SU-DHL-6 (cell line): ENCODE measurements at regions not wholly inside any gene's neighbourhood (a gene's known extent, or its start where the extent isn't known, plus 50 kb on each side); places are given as distances from the start of the nearest gene placed in this dataset.

Experiments used
- H2AFZ ChIP-seq: fragments of 200-600 bp; sonication (generic); 2 replicates; pipeline ENCODE4 v1.6.1; 2014; ENCODE audit warnings: low read depth, mild to moderate bottlenecking, moderate library complexity, mixed read lengths, antibody characterized with exemption, low read length; ENCODE audit not compliant: severe bottlenecking
- H3F3A ChIP-seq: fragments of 200-600 bp; shearing (Covaris generic); 2 replicates; pipeline ENCODE4 v1.6.0; 2016; ENCODE audit warnings: antibody characterized with exemption, mild to moderate bottlenecking; ENCODE audit not compliant: insufficient read depth
- H3K27ac ChIP-seq: fragments of 200-600 bp; sonication (generic); 2 replicates; pipeline ENCODE4 v1.5.1; 2016; ENCODE audit warnings: low read depth, mild to moderate bottlenecking, low read length, moderate library complexity, mixed read lengths
- H3K27me3 ChIP-seq: fragments of 200-600 bp; sonication (generic), shearing (Covaris generic); 2 replicates; pipeline ENCODE4 v1.6.0; 2014; ENCODE audit warnings: mild to moderate bottlenecking, low read length
- H3K36me3 ChIP-seq: fragments of 200-600 bp; sonication (generic); 2 replicates; pipeline ENCODE4 v1.6.1; 2014; ENCODE audit warnings: mild to moderate bottlenecking, low read length, mixed read lengths
- H3K4me2 ChIP-seq: fragments of 300-600, 200-600 bp; shearing (Covaris generic), sonication (generic); 2 replicates; pipeline ENCODE4 v1.6.0; 2014; ENCODE audit warnings: low read length, low read depth, mild to moderate bottlenecking; ENCODE audit not compliant: poor library complexity, severe bottlenecking
- H3K4me3 ChIP-seq: fragments of 200-600 bp; sonication (generic); 2 replicates; pipeline ENCODE4 v1.5.1; 2014; ENCODE audit warnings: antibody characterized with exemption, low read length, mild to moderate bottlenecking, mixed read lengths; ENCODE audit not compliant: insufficient read depth, poor library complexity, severe bottlenecking
- H3K79me2 ChIP-seq: fragments of 200-600 bp; sonication (generic); 2 replicates; pipeline ENCODE4 v1.6.1; 2014; ENCODE audit warnings: mild to moderate bottlenecking, low read length, moderate library complexity; ENCODE audit not compliant: insufficient read depth
- H3K9ac ChIP-seq: fragments of 200-600 bp; sonication (generic); 2 replicates; pipeline ENCODE4 v1.7.0; 2014; ENCODE audit warnings: mild to moderate bottlenecking, low read length
- H3K9me2 ChIP-seq: fragments of 200-600 bp; sonication (generic); replicated peaks from 2 replicates; pipeline ENCODE4 v1.6.1; 2014; ENCODE audit warnings: low read length; ENCODE audit not compliant: insufficient read depth
- H3K9me3 ChIP-seq: fragments of 200-600 bp; sonication (generic); 2 replicates; pipeline ENCODE4 v1.6.1; 2014; ENCODE audit warnings: low read length, mixed read lengths; ENCODE audit not compliant: insufficient read depth
- H4K20me1 ChIP-seq: fragments of 200-600 bp; sonication (generic); 2 replicates; pipeline ENCODE4 v1.6.1; 2014; ENCODE audit warnings: low read depth, mild to moderate bottlenecking, antibody characterized with exemption, low read length, moderate library complexity, mixed read lengths
- CTCF ChIP-seq: fragments of 200-600 bp; sonication (generic); IDR thresholded peaks from one replicate; pipeline ENCODE4 v1.5.1; 2017; ENCODE audit warnings: antibody characterized with exemption, mild to moderate bottlenecking, low read length, moderate library complexity; ENCODE audit not compliant: insufficient read depth, poor library complexity, severe bottlenecking
- EZH2phosphoT487 ChIP-seq: fragments of 200-600 bp; sonication (generic), shearing (Covaris generic); conservative IDR thresholded peaks from 2 replicates; pipeline ENCODE4 v1.6.1; 2018; ENCODE audit warnings: mild to moderate bottlenecking, antibody characterized with exemption, low read length, moderate library complexity, mixed read lengths

GRCh38 chr3:117366574-117366973 is 657.0 kb downstream of the TUSC7 start:
- Histone ChIP-seq H3K36me3 (no peaks in the 10 kb centered on the region), H3K79me2 (no peaks in the 10 kb centered on the region), H3K9me3 (no peaks in the 10 kb centered on the region), H3F3A (no peaks in the 10 kb centered on the region), H3K4me2 (no peak overlapping the region), H3K27ac (no peak overlapping the region), H3K9ac (no peak overlapping the region), H3K4me3 (no peak overlapping the region), H4K20me1 (no peaks in the 10 kb centered on the region), H3K9me2 (no peaks in the 10 kb centered on the region), H3K27me3 (no peaks in the 10 kb centered on the region), H2AFZ (no peak overlapping the region)
- no peak for TF ChIP-seq EZH2phosphoT487
- TF ChIP-seq CTCF: no peak

- no peak overlapping the region for H3K4me2 ChIP-seq
- H3K27ac ChIP-seq: no peak overlapping the region
- no peaks in the 10 kb centered on the region for H3F3A ChIP-seq
- no peak overlapping the region for H3K4me3 ChIP-seq
- TF ChIP-seq EZH2phosphoT487: no peak
- TF ChIP-seq CTCF: no peak
- no peaks in the 10 kb centered on the region for H3K9me3 ChIP-seq
- H2AFZ ChIP-seq: no peak overlapping the region
- no peaks in the 10 kb centered on the region for H3K27me3 ChIP-seq
- no peaks in the 10 kb centered on the region for H3K79me2 ChIP-seq
- no peak overlapping the region for H3K9ac ChIP-seq
- no peaks in the 10 kb centered on the region for H4K20me1 ChIP-seq
- H3K9me2 ChIP-seq: no peaks in the 10 kb centered on the region
- H3K36me3 ChIP-seq: no peaks in the 10 kb centered on the region
Measured at GRCh38 chr3:117367861-117368260, 658.3 kb downstream of the TUSC7 start.

- Histone ChIP-seq H3K9ac (no peak overlapping the region), H3K4me2 (no peak overlapping the region), H3K9me2 (no peaks in the 10 kb centered on the region), H3K36me3 (no peaks in the 10 kb centered on the region), H3K79me2 (no peaks in the 10 kb centered on the region), H3K27me3 (no peaks in the 10 kb centered on the region), H3K9me3 (no peaks in the 10 kb centered on the region), H4K20me1 (no peaks in the 10 kb centered on the region), H2AFZ (no peak overlapping the region), H3K27ac (no peak overlapping the region), H3K4me3 (no peak overlapping the region), H3F3A (no peaks in the 10 kb centered on the region)
- TF ChIP-seq CTCF (no peak), EZH2phosphoT487 (no peak)
Measured at GRCh38 chr3:117380631-117381030, 671.1 kb downstream of the TUSC7 start.
